Prostate gland (tissue), 2 donors: ENCODE measurements at regions not wholly inside any gene's neighbourhood (a gene's known extent, or its start where the extent isn't known, plus 50 kb on each side); places are given as distances from the start of the nearest gene placed in this dataset.

Experiments
- DNase-seq: peaks from one replicate; pipeline ENCODE4 v3.0.0-alpha.2; 2019; ENCODE audit warnings: low spot score
- H3K27ac ChIP-seq, 2 donors: fragments of 200-600 bp; sonication (generic); 2 replicates each; pipeline ENCODE4 v1.5.1; 2017 to 2019
- H3K27me3 ChIP-seq: fragments of 200-600 bp; sonication (generic); replicated peaks from 2 replicates; pipeline ENCODE4 v1.5.1; 2019; ENCODE audit not compliant: insufficient read depth
- H3K36me3 ChIP-seq, 2 donors: fragments of 200-600 bp; sonication (generic); 1 replicate in 1 of 2; 2 replicates in 1 of 2; pipeline versions ENCODE4 v1.5.1 to v1.8.1; 2017 to 2019
- H3K4me1 ChIP-seq: fragments of 200-600 bp; sonication (generic); replicated peaks from 2 replicates; pipeline ENCODE4 v1.5.1; 2019
- H3K4me3 ChIP-seq, 2 donors: fragments of 200-600 bp; sonication (generic); 2 replicates each; pipeline ENCODE4 v1.5.1; 2017 to 2019
- H3K9me3 ChIP-seq: fragments of 200-600 bp; sonication (generic); 2 replicates; pipeline ENCODE4 v1.5.1; 2017
- POLR2A ChIP-seq: fragments of 450-650 bp; IDR thresholded peaks from one replicate; pipeline ENCODE4 v1.6.1; 2016; ENCODE audit warnings: antibody characterized with exemption, mild to moderate bottlenecking
- POLR2AphosphoS5 ChIP-seq: sonication (generic); formaldehyde crosslinking; IDR thresholded peaks from one replicate; pipeline ENCODE4 v1.6.1; 2017; ENCODE audit warnings: antibody characterized with exemption
- WGBS: methylation state at CpG from one replicate; pipeline ENCODE4 v1.1.5; 2018; 5-methylcytosine and 5-hydroxymethylcytosine counted together
- intact Hi-C: fragments of 100-400 bp; cut with DNase I; formaldehyde crosslinking; loops from one replicate; pipeline ENCODE4 v1.14.2; 2022
- TF ChIP-seq, protein P1 (sequence below), 4 experiments: fragments of 200-600 bp in 2 of 4; fragments of 450-650 bp in 2 of 4; sonication (generic) in 2 of 4; IDR thresholded peaks; 1 replicate in 3 of 4; 2 replicates in 1 of 4; pipeline ENCODE4 v1.5.1; 2016 to 2019; ENCODE audit warnings: antibody characterized with exemption in 4 of 4, mild to moderate bottlenecking in 2 of 4, moderate library complexity in 2 of 4

DNA sequence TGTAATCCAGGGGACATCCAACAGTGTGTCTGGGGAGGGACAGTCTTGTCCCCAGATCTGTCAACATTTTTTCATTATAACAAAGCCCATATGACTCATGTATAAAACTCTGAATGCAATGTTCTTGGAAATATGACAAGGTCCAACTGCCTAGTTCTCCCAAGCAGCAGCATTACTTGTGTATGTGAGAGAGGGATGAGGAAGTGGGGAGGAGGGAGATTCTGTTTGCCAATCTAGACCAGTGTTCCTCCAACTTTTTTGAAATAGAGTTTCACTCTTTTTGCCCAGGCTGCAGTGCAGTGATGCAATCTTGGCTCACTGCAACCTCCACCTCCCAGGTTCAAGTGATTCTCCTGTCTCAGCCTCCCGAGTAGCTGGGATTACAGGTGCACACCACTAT lies 394.8 kb downstream of the DHX35 start:
- no peak overlapping the region for H3K4me3 ChIP-seq
- intact Hi-C loops: no loop called here
- H3K9me3 ChIP-seq: no peaks in the 10 kb centered on the region
- DNase-seq: no peak
- no peak for TF ChIP-seq POLR2AphosphoS5
- TF ChIP-seq POLR2A: no peak
- TF ChIP-seq, protein P1, sequence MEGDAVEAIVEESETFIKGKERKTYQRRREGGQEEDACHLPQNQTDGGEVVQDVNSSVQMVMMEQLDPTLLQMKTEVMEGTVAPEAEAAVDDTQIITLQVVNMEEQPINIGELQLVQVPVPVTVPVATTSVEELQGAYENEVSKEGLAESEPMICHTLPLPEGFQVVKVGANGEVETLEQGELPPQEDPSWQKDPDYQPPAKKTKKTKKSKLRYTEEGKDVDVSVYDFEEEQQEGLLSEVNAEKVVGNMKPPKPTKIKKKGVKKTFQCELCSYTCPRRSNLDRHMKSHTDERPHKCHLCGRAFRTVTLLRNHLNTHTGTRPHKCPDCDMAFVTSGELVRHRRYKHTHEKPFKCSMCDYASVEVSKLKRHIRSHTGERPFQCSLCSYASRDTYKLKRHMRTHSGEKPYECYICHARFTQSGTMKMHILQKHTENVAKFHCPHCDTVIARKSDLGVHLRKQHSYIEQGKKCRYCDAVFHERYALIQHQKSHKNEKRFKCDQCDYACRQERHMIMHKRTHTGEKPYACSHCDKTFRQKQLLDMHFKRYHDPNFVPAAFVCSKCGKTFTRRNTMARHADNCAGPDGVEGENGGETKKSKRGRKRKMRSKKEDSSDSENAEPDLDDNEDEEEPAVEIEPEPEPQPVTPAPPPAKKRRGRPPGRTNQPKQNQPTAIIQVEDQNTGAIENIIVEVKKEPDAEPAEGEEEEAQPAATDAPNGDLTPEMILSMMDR (IDR thresholded peaks at IDR 0.05): no peak
- H3K27ac ChIP-seq: no peak overlapping the region
- 100% methylated on average over 1 of the region's 1 CpG for WGBS
- no peaks in the 10 kb centered on the region for H3K4me1 ChIP-seq
- no peaks in the 10 kb centered on the region for H3K36me3 ChIP-seq
- no peaks in the 10 kb centered on the region for H3K27me3 ChIP-seq

DNA sequence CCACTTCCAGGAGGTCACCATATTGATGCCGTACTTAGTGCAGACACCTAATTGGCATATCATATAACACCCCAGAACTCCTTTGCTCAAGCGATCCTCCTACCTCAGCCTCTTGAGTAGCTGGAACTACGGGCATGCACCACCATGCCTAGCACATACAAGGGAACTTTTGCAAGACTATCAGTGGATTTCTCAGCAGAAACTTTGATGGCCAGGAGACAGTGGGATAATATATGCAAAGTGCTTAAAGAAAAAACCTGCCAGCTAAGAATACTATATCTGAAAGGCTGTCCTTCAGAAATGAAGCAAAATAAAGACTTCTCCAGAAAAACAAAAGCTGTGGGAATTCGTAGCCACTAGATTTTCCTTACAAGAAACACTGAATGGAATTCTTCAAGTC lies 387.1 kb downstream of the DHX35 start:
- no peak overlapping the region for H3K4me3 ChIP-seq
- WGBS: 96% methylated on average over 4 of the region's 4 CpGs

DNA sequence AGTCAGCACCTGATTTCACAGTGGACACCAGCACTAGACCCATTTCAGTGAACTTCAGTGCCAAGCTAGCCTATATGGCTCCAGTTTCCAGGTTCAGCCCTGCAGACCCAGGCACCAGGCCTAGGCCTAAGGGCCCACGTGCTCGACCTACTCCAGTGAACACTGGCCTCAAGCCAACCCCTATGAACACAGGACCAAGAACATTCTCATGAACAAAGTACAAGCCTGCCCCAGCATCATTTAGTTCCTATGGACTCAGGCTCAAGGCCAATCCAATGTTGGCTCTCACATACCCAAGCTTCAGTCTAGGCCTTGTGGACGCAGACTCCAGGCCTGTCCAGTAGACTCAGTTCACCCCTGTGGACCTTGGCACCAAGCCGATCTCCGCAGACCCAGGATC lies 385.5 kb downstream of the DHX35 start:
- intact Hi-C loops: no loop called here
- Histone ChIP-seq H3K4me1 (no peaks in the 10 kb centered on the region), H3K36me3 (no peaks in the 10 kb centered on the region), H3K9me3 (no peaks in the 10 kb centered on the region), H3K27me3 (no peaks in the 10 kb centered on the region), H3K27ac (no peak overlapping the region), H3K4me3 (no peak overlapping the region)
- DNase-seq: no peak
- WGBS: 97% methylated on average over 5 of the region's 5 CpGs
- TF ChIP-seq POLR2A (no peak), POLR2AphosphoS5 (no peak)
- TF ChIP-seq, protein P1 (IDR thresholded peaks at IDR 0.05): no peak

More for the DNA sequence above, 387.1 kb downstream of the DHX35 start:
- intact Hi-C loops: no loop called here
- H3K36me3 ChIP-seq: no peaks in the 10 kb centered on the region
- no peak for DNase-seq
- H3K27me3 ChIP-seq: no peaks in the 10 kb centered on the region
- no peak overlapping the region for H3K27ac ChIP-seq
- no peaks in the 10 kb centered on the region for H3K4me1 ChIP-seq
- H3K9me3 ChIP-seq: no peaks in the 10 kb centered on the region
- TF ChIP-seq POLR2AphosphoS5 (no peak), POLR2A (no peak)
- TF ChIP-seq, protein P1 (IDR thresholded peaks at IDR 0.05): no peak

DNA sequence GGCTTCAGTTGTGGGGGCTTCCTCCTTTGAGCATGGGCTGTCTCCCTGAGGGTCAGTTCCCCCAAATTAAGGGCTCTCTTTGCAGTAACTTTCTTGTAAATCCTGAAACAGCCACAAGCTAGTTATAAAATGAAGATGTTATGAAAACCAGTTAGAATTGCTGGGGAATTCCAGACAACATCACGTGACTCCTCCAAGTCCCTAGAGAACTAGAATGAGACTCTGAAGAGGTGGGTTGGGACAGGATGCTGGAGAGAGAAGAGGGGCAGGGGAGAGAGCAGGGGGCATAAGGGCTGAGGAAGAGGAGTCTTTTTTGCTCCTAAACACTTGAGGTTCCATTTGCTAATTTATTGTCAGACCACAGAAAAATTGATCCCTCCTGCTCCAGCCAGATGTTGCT lies 380.3 kb downstream of the DHX35 start:
- H3K4me3 ChIP-seq: no peak overlapping the region
- TF ChIP-seq, protein P1 (IDR thresholded peaks at IDR 0.05): no peak
- TF ChIP-seq POLR2A (no peak), POLR2AphosphoS5 (no peak)
- intact Hi-C loops: no loop called here
- H3K27ac ChIP-seq: no peak overlapping the region
- no peaks in the 10 kb centered on the region for H3K9me3 ChIP-seq
- no peaks in the 10 kb centered on the region for H3K36me3 ChIP-seq
- H3K27me3 ChIP-seq: no peaks in the 10 kb centered on the region
- DNase-seq: no peak
- no peaks in the 10 kb centered on the region for H3K4me1 ChIP-seq
- 81% methylated on average over 1 of the region's 1 CpG for WGBS

DNA sequence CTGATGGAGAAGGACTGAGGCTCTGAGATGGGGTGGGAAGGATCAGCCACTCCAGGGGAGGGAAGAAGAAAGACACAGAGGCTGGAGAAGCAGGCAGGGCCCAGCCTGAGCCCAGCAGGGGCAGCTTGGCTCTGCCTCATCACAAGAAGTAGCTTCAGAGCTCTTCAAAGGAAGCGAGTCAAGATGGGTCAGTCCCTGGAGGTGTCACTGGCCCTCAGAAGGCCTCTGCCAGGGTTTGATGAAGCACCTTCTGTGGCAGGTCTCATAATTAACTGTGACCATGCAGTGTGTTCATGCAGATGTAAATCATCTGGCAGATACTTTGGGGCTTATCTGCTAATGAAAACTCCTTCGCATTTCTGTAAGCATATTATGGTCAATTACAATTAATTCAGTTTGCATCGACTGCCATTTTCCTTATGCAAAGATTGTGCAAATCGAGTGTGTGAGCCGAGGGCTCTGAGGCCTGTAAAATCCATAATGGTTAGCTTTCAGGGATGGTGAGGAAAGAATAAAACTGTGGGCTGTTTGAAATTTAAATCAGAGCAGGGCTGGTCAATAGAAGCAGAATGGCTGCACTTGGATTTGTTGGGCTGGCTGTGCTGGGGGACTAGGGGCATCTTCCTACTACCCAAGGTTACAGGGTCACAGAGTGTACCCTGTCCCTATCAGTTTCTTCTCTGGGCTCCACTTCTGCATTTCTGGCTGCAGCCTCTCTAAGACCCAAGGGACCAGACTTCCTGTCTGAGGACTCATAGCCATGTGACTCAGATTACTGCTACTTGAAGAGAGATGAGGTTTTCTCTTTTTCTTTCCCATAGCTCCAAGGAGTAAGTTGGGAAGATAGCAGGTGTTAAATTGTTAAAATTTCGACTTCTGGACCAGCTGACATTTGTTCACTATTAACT lies 376.6 kb downstream of the DHX35 start:
- no peaks in the 10 kb centered on the region for H3K4me1 ChIP-seq
- H3K27ac ChIP-seq: no peak overlapping the region
- H3K27me3 ChIP-seq: no peaks in the 10 kb centered on the region
- no peaks in the 10 kb centered on the region for H3K9me3 ChIP-seq
- intact Hi-C loops: no loop called here
- WGBS: 66% methylated on average over 6 of the region's 6 CpGs
- H3K36me3 ChIP-seq: no peaks in the 10 kb centered on the region
- DNase-seq: no peak
- TF ChIP-seq, protein P1 (IDR thresholded peaks at IDR 0.05): no peak
- no peak for TF ChIP-seq POLR2A
- TF ChIP-seq POLR2AphosphoS5: no peak
- no peak overlapping the region for H3K4me3 ChIP-seq
